Kidney (tissue), 13 donors: ENCODE measurements at regions not wholly inside any gene's neighbourhood (a gene's known extent, or its start where the extent isn't known, plus 50 kb on each side); places are given as distances from the start of the nearest gene placed in this dataset.

Experiments used
- DNase-seq, 5 donors: peaks; one replicate each; pipeline ENCODE4 v3.0.0-alpha.2; 2013 to 2020
- FAIRE-seq: peaks from 2 replicates; lab custom pipeline; 2012; peaks lifted over from hg19 to GRCh38; lab: Jason Lieb, UNC
- H3K27ac ChIP-seq, 2 donors: one replicate each; pipeline ENCODE4 v1.7.0; 2013; ENCODE audit warnings: low read depth in 2 of 2, low read length in 2 of 2, inconsistent platforms in 1 of 2
- H3K27me3 ChIP-seq: one replicate; pipeline ENCODE4 v1.7.1; 2013; ENCODE audit warnings: low read length, inconsistent platforms; ENCODE audit not compliant: control insufficient read depth, insufficient read depth
- H3K36me3 ChIP-seq, 3 donors: one replicate each; pipeline versions ENCODE4 v1.7.0 to v1.7.1; 2013; ENCODE audit warnings: low read length in 3 of 3, control low read depth in 1 of 3, inconsistent platforms in 1 of 3; ENCODE audit not compliant: insufficient read depth in 3 of 3, control insufficient read depth in 2 of 3
- H3K4me1 ChIP-seq, 3 donors: one replicate each; pipeline versions ENCODE4 v1.7.0 to v1.7.1; 2013; ENCODE audit warnings: low read length in 3 of 3, inconsistent platforms in 1 of 3, low read depth in 1 of 3; ENCODE audit not compliant: control insufficient read depth in 2 of 3, insufficient read depth in 2 of 3
- H3K4me3 ChIP-seq, 3 donors: one replicate each; pipeline versions ENCODE4 v1.7.0 to v1.8.1; 2013; ENCODE audit warnings: low read length in 3 of 3, control low read depth in 1 of 3, inconsistent platforms in 1 of 3
- H3K9ac ChIP-seq, 3 donors: one replicate each; pipeline versions ENCODE4 v1.7.0 to v1.7.1; 2013; ENCODE audit warnings: low read length in 3 of 3, control low read depth in 1 of 3, inconsistent platforms in 1 of 3
- H3K9me3 ChIP-seq, 3 donors: one replicate each; pipeline versions ENCODE4 v1.7.0 to v1.7.1; 2013; ENCODE audit warnings: low read length in 3 of 3, control low read depth in 1 of 3, inconsistent platforms in 1 of 3; ENCODE audit not compliant: control insufficient read depth in 2 of 3, insufficient read depth in 1 of 3
- CTCF ChIP-seq: IDR thresholded peaks from 3 replicates; pipeline ENCODE4 v1.5.1; 2012; ENCODE audit warnings: mild to moderate bottlenecking, moderate library complexity, borderline replicate concordance; ENCODE audit not compliant: insufficient read depth; ENCODE audit errors: extremely low read depth
- intact Hi-C: fragments of 100-400 bp; cut with DNase I; formaldehyde crosslinking; loops from one replicate; pipeline ENCODE4 v1.11.1; 2022
- donor health status: control.
- donor health status: control.
- donor health status: control.
- donor health status: control.
- donor health status: control.
- donor health status: DM: yes; HTN: yes; CAD: no.
- donor health status: Normal renal cell carcinoma (clear cell type).

GRCh38 chr22:49614966-49615965 is 212.4 kb downstream of the BRD1 start:
- H3K4me1 ChIP-seq: no peaks in the 10 kb centered on the region
- H3K27ac ChIP-seq: no peak overlapping the region
- no peaks in the 10 kb centered on the region for H3K36me3 ChIP-seq
- intact Hi-C loops: no loop called here
- DNase-seq: peak in 1 of 5 donors; percentile 65
- H3K27me3 ChIP-seq: no peaks in the 10 kb centered on the region
- no peak for TF ChIP-seq CTCF
- H3K9ac ChIP-seq: no peak overlapping the region
- H3K9me3 ChIP-seq: peaks cover 0 to 6% (median 2%) of the 10 kb centered on the region in 3 donors
- H3K4me3 ChIP-seq: no peak overlapping the region
- FAIRE-seq: no peak

GRCh38 chr22:49613511-49614270 is 214.0 kb downstream of the BRD1 start:
- H3K4me1 ChIP-seq: no peaks in the 10 kb centered on the region
- DNase-seq (no peak), FAIRE-seq (no peak)
- no peak overlapping the region for H3K9ac ChIP-seq
- no peak overlapping the region for H3K4me3 ChIP-seq
- TF ChIP-seq CTCF: no peak
- intact Hi-C loops: no loop called here
- peaks cover 0 to 6% (median 2%) of the 10 kb centered on the region in 3 donors for H3K9me3 ChIP-seq
- H3K36me3 ChIP-seq: no peaks in the 10 kb centered on the region
- no peak overlapping the region for H3K27ac ChIP-seq
- no peaks in the 10 kb centered on the region for H3K27me3 ChIP-seq

- H3K36me3 ChIP-seq: no peaks in the 10 kb centered on the region
- no peak overlapping the region for H3K27ac ChIP-seq
- FAIRE-seq (no peak), DNase-seq (no peak)
- H3K9me3 ChIP-seq: peaks cover 0 to 6% (median 2%) of the 10 kb centered on the region in 3 donors
- intact Hi-C loops: no loop called here
- no peak overlapping the region for H3K9ac ChIP-seq
- H3K4me3 ChIP-seq: no peak overlapping the region
- no peaks in the 10 kb centered on the region for H3K4me1 ChIP-seq
- no peak for TF ChIP-seq CTCF
- no peaks in the 10 kb centered on the region for H3K27me3 ChIP-seq
Measured at GRCh38 chr22:49613108-49613507, 214.6 kb downstream of the BRD1 start.
